Fibroblast of skin of right biceps (primary cell): ENCODE measurements at regions not wholly inside any gene's neighbourhood (a gene's known extent, or its start where the extent isn't known, plus 50 kb on each side); places are given as distances from the start of the nearest gene placed in this dataset.

Experiments
- DNase-seq: peaks from one replicate; pipeline ENCODE4 v3.0.0-alpha.2; 2013

- peak; percentile 96 for DNase-seq
Observed at GRCh38 chr18:34978953-34979608, 62.1 kb upstream of the MAPRE2 start.

GRCh38 chr18:34981487-34981886 lies 59.7 kb upstream of the MAPRE2 start:
- no peak for DNase-seq

- DNase-seq = no peak
Observed at GRCh38 chr18:34985963-34986362, 55.2 kb upstream of the MAPRE2 start.

GRCh38 chr18:34990597-34990996 lies 50.6 kb upstream of the MAPRE2 start:
- DNase-seq = peak; percentile 20

DNA sequence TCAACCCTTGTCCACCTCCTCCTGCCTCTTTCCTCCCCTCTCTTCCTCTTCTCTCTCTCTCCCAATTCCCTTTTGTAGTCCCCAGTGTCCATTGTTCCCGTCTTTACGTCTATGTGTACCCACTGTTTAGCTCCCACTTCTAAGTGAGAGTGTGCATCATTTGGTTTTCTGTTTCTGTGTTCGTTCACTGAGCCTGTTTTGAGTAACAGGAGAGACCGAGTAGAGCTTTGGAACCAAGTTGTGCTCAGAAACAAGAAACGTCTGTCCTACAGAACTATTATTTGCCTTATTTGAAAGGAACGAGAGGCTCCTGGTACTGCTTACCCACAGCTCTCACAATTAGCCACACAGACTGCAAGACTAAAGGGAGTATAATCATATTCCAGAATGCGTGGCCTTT lies 50.1 kb upstream of the MAPRE2 start:
- no peak for DNase-seq
